SU-DHL-6 (cell line): ENCODE measurements at regions not wholly inside any gene's neighbourhood (a gene's known extent, or its start where the extent isn't known, plus 50 kb on each side); places are given as distances from the start of the nearest gene placed in this dataset.

Experiments used
- H2AFZ ChIP-seq: fragments of 200-600 bp; sonication (generic); 2 replicates; pipeline ENCODE4 v1.6.1; 2014; ENCODE audit warnings: low read depth, mild to moderate bottlenecking, moderate library complexity, mixed read lengths, antibody characterized with exemption, low read length; ENCODE audit not compliant: severe bottlenecking
- H3F3A ChIP-seq: fragments of 200-600 bp; shearing (Covaris generic); 2 replicates; pipeline ENCODE4 v1.6.0; 2016; ENCODE audit warnings: antibody characterized with exemption, mild to moderate bottlenecking; ENCODE audit not compliant: insufficient read depth
- H3K27ac ChIP-seq: fragments of 200-600 bp; sonication (generic); 2 replicates; pipeline ENCODE4 v1.5.1; 2016; ENCODE audit warnings: low read depth, mild to moderate bottlenecking, low read length, moderate library complexity, mixed read lengths
- H3K27me3 ChIP-seq: fragments of 200-600 bp; sonication (generic), shearing (Covaris generic); 2 replicates; pipeline ENCODE4 v1.6.0; 2014; ENCODE audit warnings: mild to moderate bottlenecking, low read length
- H3K36me3 ChIP-seq: fragments of 200-600 bp; sonication (generic); 2 replicates; pipeline ENCODE4 v1.6.1; 2014; ENCODE audit warnings: mild to moderate bottlenecking, low read length, mixed read lengths
- H3K4me2 ChIP-seq: fragments of 300-600, 200-600 bp; shearing (Covaris generic), sonication (generic); 2 replicates; pipeline ENCODE4 v1.6.0; 2014; ENCODE audit warnings: low read length, low read depth, mild to moderate bottlenecking; ENCODE audit not compliant: poor library complexity, severe bottlenecking
- H3K4me3 ChIP-seq: fragments of 200-600 bp; sonication (generic); 2 replicates; pipeline ENCODE4 v1.5.1; 2014; ENCODE audit warnings: antibody characterized with exemption, low read length, mild to moderate bottlenecking, mixed read lengths; ENCODE audit not compliant: insufficient read depth, poor library complexity, severe bottlenecking
- H3K79me2 ChIP-seq: fragments of 200-600 bp; sonication (generic); 2 replicates; pipeline ENCODE4 v1.6.1; 2014; ENCODE audit warnings: mild to moderate bottlenecking, low read length, moderate library complexity; ENCODE audit not compliant: insufficient read depth
- H3K9ac ChIP-seq: fragments of 200-600 bp; sonication (generic); 2 replicates; pipeline ENCODE4 v1.7.0; 2014; ENCODE audit warnings: mild to moderate bottlenecking, low read length
- H3K9me2 ChIP-seq: fragments of 200-600 bp; sonication (generic); replicated peaks from 2 replicates; pipeline ENCODE4 v1.6.1; 2014; ENCODE audit warnings: low read length; ENCODE audit not compliant: insufficient read depth
- H3K9me3 ChIP-seq: fragments of 200-600 bp; sonication (generic); 2 replicates; pipeline ENCODE4 v1.6.1; 2014; ENCODE audit warnings: low read length, mixed read lengths; ENCODE audit not compliant: insufficient read depth
- H4K20me1 ChIP-seq: fragments of 200-600 bp; sonication (generic); 2 replicates; pipeline ENCODE4 v1.6.1; 2014; ENCODE audit warnings: low read depth, mild to moderate bottlenecking, antibody characterized with exemption, low read length, moderate library complexity, mixed read lengths
- CTCF ChIP-seq: fragments of 200-600 bp; sonication (generic); IDR thresholded peaks from one replicate; pipeline ENCODE4 v1.5.1; 2017; ENCODE audit warnings: antibody characterized with exemption, mild to moderate bottlenecking, low read length, moderate library complexity; ENCODE audit not compliant: insufficient read depth, poor library complexity, severe bottlenecking
- EZH2phosphoT487 ChIP-seq: fragments of 200-600 bp; sonication (generic), shearing (Covaris generic); conservative IDR thresholded peaks from 2 replicates; pipeline ENCODE4 v1.6.1; 2018; ENCODE audit warnings: mild to moderate bottlenecking, antibody characterized with exemption, low read length, moderate library complexity, mixed read lengths

- Histone ChIP-seq H3K27ac (no peak overlapping the region), H3K9ac (no peak overlapping the region), H3K9me2 (no peaks in the 10 kb centered on the region), H3K9me3 (no peaks in the 10 kb centered on the region), H3F3A (no peaks in the 10 kb centered on the region), H3K79me2 (no peaks in the 10 kb centered on the region), H3K4me3 (no peak overlapping the region), H3K36me3 (no peaks in the 10 kb centered on the region), H3K27me3 (no peaks in the 10 kb centered on the region), H3K4me2 (no peak overlapping the region), H4K20me1 (no peaks in the 10 kb centered on the region), H2AFZ (no peak overlapping the region)
- TF ChIP-seq EZH2phosphoT487 (no peak), CTCF (no peak)
These were observed 187.6 kb upstream of the NRIP1 start for GRCh38 chr21:15252431-15252830.

- Histone ChIP-seq H3K27me3 (no peaks in the 10 kb centered on the region), H3K79me2 (no peaks in the 10 kb centered on the region), H3K27ac (no peak overlapping the region), H2AFZ (no peak overlapping the region), H4K20me1 (no peaks in the 10 kb centered on the region), H3K9me2 (no peaks in the 10 kb centered on the region), H3K9ac (no peak overlapping the region), H3K36me3 (no peaks in the 10 kb centered on the region), H3K9me3 (no peaks in the 10 kb centered on the region), H3F3A (no peaks in the 10 kb centered on the region), H3K4me3 (no peak overlapping the region), H3K4me2 (no peak overlapping the region)
- TF ChIP-seq CTCF (no peak), EZH2phosphoT487 (no peak)
These were observed 189.3 kb upstream of the NRIP1 start for GRCh38 chr21:15254111-15254510.

GRCh38 chr21:15255261-15255660 is 190.5 kb upstream of the NRIP1 start:
- TF ChIP-seq EZH2phosphoT487, result no peak
- no peak for TF ChIP-seq CTCF
- no peak overlapping the region for H3K4me2 ChIP-seq

DNA sequence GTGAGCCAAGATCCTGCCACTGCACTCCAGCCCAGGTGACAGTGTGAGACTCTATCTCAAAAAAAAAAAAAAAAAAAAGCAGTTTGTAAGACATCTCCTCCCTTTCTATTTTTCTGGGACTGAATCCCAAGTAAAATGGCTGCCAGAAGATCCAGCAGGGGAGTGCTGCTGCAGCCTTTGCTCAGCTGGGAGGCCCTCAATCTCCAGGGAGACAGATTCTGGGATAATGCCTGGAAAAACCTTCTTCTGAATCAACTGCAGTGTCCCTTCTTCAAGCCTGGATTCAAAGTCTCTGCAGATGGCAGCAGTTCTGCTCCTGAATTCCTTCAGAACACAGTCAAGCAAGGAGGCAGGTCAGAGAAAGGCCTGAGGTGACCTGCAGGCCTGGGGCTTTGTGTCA is 191.0 kb upstream of the NRIP1 start:
- no peaks in the 10 kb centered on the region for H3F3A ChIP-seq
- H3K9ac ChIP-seq, result no peak overlapping the region
- H3K4me3 ChIP-seq, result no peak overlapping the region
- no peaks in the 10 kb centered on the region for H3K79me2 ChIP-seq
- no peaks in the 10 kb centered on the region for H3K36me3 ChIP-seq
- no peak overlapping the region for H3K4me2 ChIP-seq
- TF ChIP-seq CTCF, result no peak
- H3K9me3 ChIP-seq, result no peaks in the 10 kb centered on the region
- H3K9me2 ChIP-seq, result no peaks in the 10 kb centered on the region
- H4K20me1 ChIP-seq, result no peaks in the 10 kb centered on the region
- no peaks in the 10 kb centered on the region for H3K27me3 ChIP-seq
- H2AFZ ChIP-seq, result no peak overlapping the region
- no peak overlapping the region for H3K27ac ChIP-seq

More at GRCh38 chr21:15255261-15255660, 190.5 kb upstream of the NRIP1 start:
- Histone ChIP-seq H3K79me2 (no peaks in the 10 kb centered on the region), H3F3A (no peaks in the 10 kb centered on the region), H3K4me3 (no peak overlapping the region), H3K9ac (no peak overlapping the region), H3K9me2 (no peaks in the 10 kb centered on the region), H2AFZ (no peak overlapping the region), H3K36me3 (no peaks in the 10 kb centered on the region), H3K27ac (no peak overlapping the region), H3K27me3 (no peaks in the 10 kb centered on the region), H3K9me3 (no peaks in the 10 kb centered on the region), H4K20me1 (no peaks in the 10 kb centered on the region)
